Ectodermal cell (in vitro differentiated cells): ENCODE measurements at regions not wholly inside any gene's neighbourhood (a gene's known extent, or its start where the extent isn't known, plus 50 kb on each side); places are given as distances from the start of the nearest gene placed in this dataset.

Experiments used
- H3K27ac ChIP-seq: 2 replicates; pipeline ENCODE4 v1.7.0; 2013; ENCODE audit warnings: mild to moderate bottlenecking, low read depth, low read length; ENCODE audit not compliant: insufficient read depth, poor library complexity, severe bottlenecking
- H3K27me3 ChIP-seq: 2 replicates; pipeline ENCODE4 v1.7.0; 2013; ENCODE audit warnings: mild to moderate bottlenecking, low read length; ENCODE audit not compliant: insufficient read depth, control insufficient read depth, poor library complexity, severe bottlenecking
- H3K36me3 ChIP-seq: one replicate; pipeline ENCODE4 v1.7.0; 2013; ENCODE audit warnings: low read length; ENCODE audit not compliant: control insufficient read depth, insufficient read depth
- H3K4me1 ChIP-seq: one replicate; pipeline ENCODE4 v1.7.0; 2013; ENCODE audit warnings: low read length; ENCODE audit not compliant: control insufficient read depth, insufficient read depth
- H3K4me3 ChIP-seq: 2 replicates; pipeline ENCODE4 v1.7.0; 2013; ENCODE audit warnings: low read depth, low read length, control low read depth; ENCODE audit not compliant: insufficient read depth
- H3K9me3 ChIP-seq: 2 replicates; pipeline ENCODE4 v1.7.0; 2013; ENCODE audit warnings: mild to moderate bottlenecking, low read length, moderate library complexity; ENCODE audit not compliant: control insufficient read depth
- WGBS, 2 experiments: methylation state at CpG; one replicate each; pipeline ENCODE4 v1.1.7; 2013; ENCODE audit warnings: missing lambda C conversion rate in 2 of 2; 5-methylcytosine and 5-hydroxymethylcytosine counted together

- no peaks in the 10 kb centered on the region for H3K27me3 ChIP-seq
- H3K4me3 ChIP-seq, result no peak overlapping the region
- H3K4me1 ChIP-seq, result no peaks in the 10 kb centered on the region
- H3K27ac ChIP-seq, result no peak overlapping the region
- WGBS, 2 experiments, result 90 to 96% methylated on average over 5 of the region's 6 CpGs
- H3K36me3 ChIP-seq, result no peaks in the 10 kb centered on the region
- no peaks in the 10 kb centered on the region for H3K9me3 ChIP-seq
Observed at GRCh38 chr12:84594157-84594556, 318.4 kb downstream of the SLC6A15 start.

DNA sequence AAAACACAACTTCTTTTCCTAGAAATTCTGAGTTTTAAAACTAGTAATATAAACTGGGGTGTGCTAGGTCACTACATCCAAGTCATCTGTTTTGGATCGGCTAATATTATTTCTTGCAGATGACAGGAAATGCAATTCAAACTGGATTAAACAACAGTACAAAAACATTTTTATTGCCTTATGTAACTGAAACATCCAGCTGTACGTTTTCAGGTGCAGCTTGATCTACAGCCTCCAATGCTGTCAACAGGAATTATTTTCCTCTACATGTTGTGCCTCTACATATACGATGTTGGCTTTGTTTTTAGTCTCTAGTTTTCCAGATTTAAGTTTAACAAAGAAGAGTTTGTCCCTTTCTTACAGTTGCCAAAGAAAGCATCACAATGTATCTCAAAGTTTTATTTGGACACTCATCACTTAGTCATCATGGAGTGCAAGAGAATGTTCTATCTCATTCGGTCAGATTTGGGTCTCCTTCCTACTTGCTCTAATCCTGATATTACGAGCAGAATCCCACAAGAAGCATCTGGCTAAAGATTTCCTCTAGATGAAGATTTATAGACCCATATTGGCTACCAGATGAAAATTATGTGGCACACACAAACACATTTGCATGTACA lies 326.7 kb downstream of the SLC6A15 start:
- WGBS, 2 experiments, result 80 to 83% methylated on average over 4 to 5 of the region's 5 CpGs
- Histone ChIP-seq H3K9me3 (no peaks in the 10 kb centered on the region), H3K4me3 (no peak overlapping the region), H3K4me1 (no peaks in the 10 kb centered on the region), H3K27ac (no peak overlapping the region), H3K27me3 (no peaks in the 10 kb centered on the region), H3K36me3 (no peaks in the 10 kb centered on the region)

DNA sequence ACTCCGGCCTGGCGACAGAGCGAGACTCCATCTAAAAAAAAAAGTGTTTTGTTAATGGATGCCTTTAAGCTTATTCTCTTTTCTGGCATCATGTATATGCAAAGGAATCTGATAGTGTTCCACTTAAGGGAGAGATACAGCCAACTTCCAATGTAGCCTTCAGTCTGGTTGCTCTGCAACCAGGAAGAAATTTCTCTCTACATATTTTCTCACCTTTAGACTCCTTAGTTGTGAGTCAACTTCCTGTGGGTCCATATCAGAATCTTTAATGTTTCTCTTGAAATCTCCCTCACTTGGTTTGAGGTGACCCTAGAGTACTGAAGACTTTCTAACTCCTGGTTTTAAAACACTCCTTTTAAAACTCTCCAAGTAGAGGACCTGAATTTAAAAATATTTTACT lies 340.4 kb downstream of the SLC6A15 start:
- H3K27ac ChIP-seq, result no peak overlapping the region
- no peaks in the 10 kb centered on the region for H3K9me3 ChIP-seq
- H3K4me1 ChIP-seq, result no peaks in the 10 kb centered on the region
- H3K27me3 ChIP-seq, result no peaks in the 10 kb centered on the region
- no peaks in the 10 kb centered on the region for H3K36me3 ChIP-seq
- 63 to 67% methylated on average over 3 of the region's 3 CpGs for WGBS, 2 experiments
- no peak overlapping the region for H3K4me3 ChIP-seq

GRCh38 chr12:84562331-84562730 lies 350.3 kb downstream of the SLC6A15 start:
- 77 to 89% methylated on average over 3 of the region's 3 CpGs for WGBS, 2 experiments
- no peak overlapping the region for H3K27ac ChIP-seq

DNA sequence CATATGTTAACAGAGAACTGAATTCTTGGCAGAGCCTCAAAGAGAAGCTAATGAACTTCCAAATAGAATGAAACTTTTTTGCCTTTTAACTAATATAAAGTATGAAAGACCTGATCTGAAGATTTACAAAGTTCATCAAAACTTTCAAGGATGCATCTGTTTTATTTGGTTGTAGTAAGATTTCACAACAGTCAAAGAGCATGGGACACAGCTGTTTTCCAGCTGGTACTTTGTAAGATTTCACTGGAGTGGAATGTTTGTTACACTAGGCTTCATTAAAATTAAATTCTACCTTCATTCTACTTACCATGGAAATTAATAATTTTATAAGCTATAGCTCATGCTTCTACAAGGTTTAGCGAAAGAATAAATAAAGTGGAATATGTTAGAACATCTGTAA lies 351.2 kb downstream of the SLC6A15 start:
- no peaks in the 10 kb centered on the region for H3K27me3 ChIP-seq
- H3K4me3 ChIP-seq, result no peak overlapping the region
- H3K36me3 ChIP-seq, result no peaks in the 10 kb centered on the region
- H3K9me3 ChIP-seq, result no peaks in the 10 kb centered on the region
- no CpG with 5 or more reads among the region's 1 CpG for WGBS, 2 experiments
- no peaks in the 10 kb centered on the region for H3K4me1 ChIP-seq
- H3K27ac ChIP-seq, result no peak overlapping the region

More at GRCh38 chr12:84562331-84562730, 350.3 kb downstream of the SLC6A15 start:
- H3K27me3 ChIP-seq, result no peaks in the 10 kb centered on the region
- H3K4me3 ChIP-seq, result no peak overlapping the region
- no peaks in the 10 kb centered on the region for H3K9me3 ChIP-seq
- H3K4me1 ChIP-seq, result no peaks in the 10 kb centered on the region
- no peaks in the 10 kb centered on the region for H3K36me3 ChIP-seq

DNA sequence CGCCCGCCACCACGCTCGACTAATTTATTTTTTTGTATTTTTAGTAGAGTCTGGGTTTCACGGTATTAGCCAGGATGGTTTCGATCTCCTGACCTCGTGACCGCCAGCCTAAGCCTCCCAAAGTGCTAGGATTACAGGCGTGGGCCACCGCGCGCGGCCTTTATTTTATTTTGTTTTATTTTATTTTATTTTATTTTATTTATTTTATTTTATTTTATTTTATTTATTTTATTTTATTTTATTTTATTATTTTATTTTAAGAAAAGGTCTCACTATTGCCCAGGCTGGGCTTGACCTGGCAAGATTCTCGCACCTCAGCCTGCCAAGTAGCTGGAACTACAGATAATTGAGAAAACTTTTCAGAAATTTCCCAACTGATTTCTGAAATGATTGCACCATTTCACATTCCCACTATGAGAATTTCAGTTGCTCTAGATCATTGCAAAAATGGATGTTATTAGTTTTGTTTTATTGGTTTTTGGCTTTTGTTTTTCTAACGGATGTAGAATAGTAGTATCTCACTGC lies 358.3 kb downstream of the SLC6A15 start:
- WGBS, 2 experiments, result 88 to 89% methylated on average over 10 to 11 of the region's 15 CpGs
- Histone ChIP-seq H3K9me3 (no peaks in the 10 kb centered on the region), H3K27ac (no peak overlapping the region), H3K4me3 (no peak overlapping the region), H3K4me1 (no peaks in the 10 kb centered on the region), H3K36me3 (no peaks in the 10 kb centered on the region), H3K27me3 (no peaks in the 10 kb centered on the region)

GRCh38 chr12:84553331-84554117 lies 359.1 kb downstream of the SLC6A15 start:
- H3K4me1 ChIP-seq, result no peaks in the 10 kb centered on the region
- no peaks in the 10 kb centered on the region for H3K36me3 ChIP-seq
- 89 to 93% methylated on average over 2 to 3 of the region's 5 CpGs for WGBS, 2 experiments
- no peaks in the 10 kb centered on the region for H3K27me3 ChIP-seq
- H3K9me3 ChIP-seq, result no peaks in the 10 kb centered on the region
- H3K4me3 ChIP-seq, result no peak overlapping the region
- H3K27ac ChIP-seq, result no peak overlapping the region

- H3K36me3 ChIP-seq, result no peaks in the 10 kb centered on the region
- 100% methylated on average over 1 of the region's 1 CpG; no CpG with 5 or more reads in 1 of the 2 experiments for WGBS, 2 experiments
- no peak overlapping the region for H3K4me3 ChIP-seq
- no peaks in the 10 kb centered on the region for H3K4me1 ChIP-seq
- H3K27me3 ChIP-seq, result no peaks in the 10 kb centered on the region
- H3K27ac ChIP-seq, result no peak overlapping the region
- H3K9me3 ChIP-seq, result no peaks in the 10 kb centered on the region
Observed at GRCh38 chr12:84551373-84551772, 361.2 kb downstream of the SLC6A15 start.

DNA sequence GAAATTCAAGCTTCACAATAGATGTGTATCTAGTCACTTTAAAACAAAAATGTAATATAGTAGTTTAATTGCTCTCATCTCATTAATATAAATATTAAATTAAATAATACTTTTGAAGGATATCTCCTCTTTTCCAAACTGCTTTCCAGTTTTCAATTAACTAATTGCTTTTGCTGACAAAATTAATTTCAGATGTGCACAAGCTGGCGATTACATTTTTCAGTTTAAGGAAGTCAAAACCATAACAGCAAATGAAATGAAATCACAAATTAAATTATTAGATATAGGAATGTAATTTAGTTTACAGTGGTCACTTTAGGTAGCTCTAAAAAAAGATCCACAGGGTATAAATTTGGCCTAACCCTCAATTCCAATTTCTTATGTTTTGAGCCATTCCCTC lies 362.1 kb downstream of the SLC6A15 start:
- H3K9me3 ChIP-seq, result no peaks in the 10 kb centered on the region
- no peaks in the 10 kb centered on the region for H3K36me3 ChIP-seq
- no peaks in the 10 kb centered on the region for H3K27me3 ChIP-seq
- H3K4me1 ChIP-seq, result no peaks in the 10 kb centered on the region
- WGBS, 2 experiments, result 67 to 100% methylated on average over 1 of the region's 1 CpG
- no peak overlapping the region for H3K27ac ChIP-seq
- no peak overlapping the region for H3K4me3 ChIP-seq

DNA sequence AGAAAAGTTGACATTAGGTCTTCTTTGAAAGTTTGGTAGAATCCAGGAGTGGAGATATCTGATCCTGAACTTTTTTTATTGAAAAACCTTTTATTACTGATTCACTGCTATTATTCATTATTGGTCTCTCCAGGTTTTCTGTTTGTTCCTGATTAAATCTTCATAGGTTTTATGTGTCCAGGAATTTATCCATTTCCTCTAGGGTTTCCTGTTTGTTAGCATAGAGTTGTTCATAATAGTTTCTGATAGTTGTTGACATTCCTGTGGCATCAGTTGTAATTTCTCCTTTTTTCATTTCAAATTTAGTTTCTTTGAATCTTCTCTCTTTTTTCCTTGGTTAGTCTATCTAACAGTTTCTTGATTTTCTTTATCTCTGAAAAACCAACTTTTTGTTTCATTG lies 370.3 kb downstream of the SLC6A15 start:
- no peaks in the 10 kb centered on the region for H3K36me3 ChIP-seq
- no peaks in the 10 kb centered on the region for H3K4me1 ChIP-seq
- no peak overlapping the region for H3K27ac ChIP-seq
- no peak overlapping the region for H3K4me3 ChIP-seq
- no peaks in the 10 kb centered on the region for H3K27me3 ChIP-seq
- H3K9me3 ChIP-seq, result no peaks in the 10 kb centered on the region
